ENCODE measurements at regions not wholly inside any gene's neighbourhood (a gene's known extent, or its start where the extent isn't known, plus 50 kb on each side); places are given as distances from the start of the nearest gene placed in this dataset.

DNA sequence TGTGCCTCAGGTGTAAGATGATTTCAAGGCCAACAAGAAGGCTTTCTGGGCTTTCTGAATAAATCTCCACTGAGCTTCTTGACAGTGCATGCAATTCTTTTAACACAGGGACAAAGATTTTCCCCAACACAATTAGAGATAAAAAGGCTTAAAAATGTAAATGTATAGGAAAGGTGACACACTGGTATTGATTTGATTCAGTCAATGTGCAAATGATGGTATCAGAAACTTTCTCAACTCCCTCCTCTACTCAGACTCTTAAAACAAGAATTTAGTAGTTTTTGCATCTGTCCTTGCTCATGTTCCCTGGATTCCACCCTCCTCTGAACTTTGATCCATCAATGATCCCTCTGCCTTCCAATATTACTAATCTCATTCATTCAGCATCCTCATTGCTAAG, 111.6 kb upstream of the FNDC3A start:
- TF ChIP-seq, protein P1, sequence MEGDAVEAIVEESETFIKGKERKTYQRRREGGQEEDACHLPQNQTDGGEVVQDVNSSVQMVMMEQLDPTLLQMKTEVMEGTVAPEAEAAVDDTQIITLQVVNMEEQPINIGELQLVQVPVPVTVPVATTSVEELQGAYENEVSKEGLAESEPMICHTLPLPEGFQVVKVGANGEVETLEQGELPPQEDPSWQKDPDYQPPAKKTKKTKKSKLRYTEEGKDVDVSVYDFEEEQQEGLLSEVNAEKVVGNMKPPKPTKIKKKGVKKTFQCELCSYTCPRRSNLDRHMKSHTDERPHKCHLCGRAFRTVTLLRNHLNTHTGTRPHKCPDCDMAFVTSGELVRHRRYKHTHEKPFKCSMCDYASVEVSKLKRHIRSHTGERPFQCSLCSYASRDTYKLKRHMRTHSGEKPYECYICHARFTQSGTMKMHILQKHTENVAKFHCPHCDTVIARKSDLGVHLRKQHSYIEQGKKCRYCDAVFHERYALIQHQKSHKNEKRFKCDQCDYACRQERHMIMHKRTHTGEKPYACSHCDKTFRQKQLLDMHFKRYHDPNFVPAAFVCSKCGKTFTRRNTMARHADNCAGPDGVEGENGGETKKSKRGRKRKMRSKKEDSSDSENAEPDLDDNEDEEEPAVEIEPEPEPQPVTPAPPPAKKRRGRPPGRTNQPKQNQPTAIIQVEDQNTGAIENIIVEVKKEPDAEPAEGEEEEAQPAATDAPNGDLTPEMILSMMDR (conservative IDR thresholded peaks at IDR 0.05; ENCODE audit: low read depth, low read length) = no peak
- TF ChIP-seq EZH2phosphoT487 (IDR thresholded peaks at IDR 0.05; ENCODE audit: borderline replicate concordance, low read length) = no peak
- TF ChIP-seq EZH2 (IDR thresholded peaks at IDR 0.05; ENCODE audit: low read length, unreplicated experiment) = no peak
